GM19328 (cell line): ENCODE measurements at regions not wholly inside any gene's neighbourhood (a gene's known extent, or its start where the extent isn't known, plus 50 kb on each side); places are given as distances from the start of the nearest gene placed in this dataset.
"Not testable (repeated sequence)": the region's sequence is repeated elsewhere in the genome, so short reads cannot be mapped to it uniquely, and the experiment has no call there.

Source experiments
- ATAC-seq: cut with Tn5 transposase; IDR thresholded peaks from one replicate; pipeline ENCODE4 v1.9.1; 2021; ENCODE audit warnings: mild to moderate bottlenecking, moderate library complexity; ENCODE audit not compliant: unreplicated experiment

DNA sequence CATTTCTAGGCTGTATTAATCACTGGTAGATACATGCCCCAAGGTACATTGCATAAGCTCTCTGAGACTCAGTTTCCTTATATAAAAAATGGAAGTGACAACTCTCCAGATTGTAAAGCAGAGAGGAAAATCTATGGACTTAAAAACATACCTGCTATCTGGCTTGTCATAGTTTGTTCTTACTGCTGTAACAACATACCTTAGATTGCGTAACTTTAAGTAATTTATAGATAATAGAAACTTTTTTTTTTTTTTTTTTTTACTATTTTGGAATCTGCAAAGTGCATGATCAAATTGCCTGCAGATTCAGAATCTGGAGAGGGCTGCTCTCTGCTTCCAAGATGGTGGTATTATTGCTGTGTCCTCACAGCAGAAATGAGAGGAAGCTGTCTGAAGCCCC, 827.7 kb upstream of the BRINP3 start:
- no peak for ATAC-seq

DNA sequence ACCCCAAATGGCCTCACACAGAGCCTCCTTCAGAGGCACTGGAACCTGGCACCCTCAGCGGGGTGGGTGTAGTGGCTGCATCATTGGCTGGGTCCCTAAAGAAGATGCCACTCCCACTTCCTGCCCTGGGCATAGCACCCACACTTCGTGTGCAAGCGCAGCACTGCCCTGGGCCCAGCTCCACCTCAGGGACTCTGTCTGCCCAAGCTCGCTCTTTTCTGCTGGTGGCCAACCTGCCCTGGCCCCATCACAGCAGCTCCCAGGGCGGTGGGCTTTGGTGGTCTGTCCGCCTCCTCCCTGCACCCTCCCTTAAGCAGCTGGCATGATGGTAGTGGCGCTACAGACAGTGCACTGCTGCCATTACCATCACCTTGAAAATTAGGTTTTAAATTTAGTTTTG, 829.3 kb upstream of the BRINP3 start:
- ATAC-seq = no peak

DNA sequence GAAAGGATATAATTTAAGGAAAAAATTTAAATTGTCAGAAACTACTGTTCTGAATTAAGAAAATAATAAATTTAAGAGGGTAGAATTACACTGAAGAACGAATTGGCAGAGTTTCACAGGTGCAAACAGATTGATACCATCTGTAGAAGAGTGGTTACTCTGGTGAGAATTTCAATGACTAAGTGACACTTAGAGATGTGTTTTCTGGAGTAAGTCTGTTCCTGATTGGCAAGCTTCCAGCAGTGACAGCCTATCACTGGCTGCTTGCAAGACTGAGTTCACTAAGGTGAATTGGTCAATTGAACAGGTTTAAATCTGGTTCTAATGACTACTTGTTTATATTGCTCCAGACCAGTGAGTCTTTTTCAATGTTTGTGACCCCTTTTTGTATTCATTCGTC, 838.2 kb upstream of the RGS18 start:
- no peak for ATAC-seq

DNA sequence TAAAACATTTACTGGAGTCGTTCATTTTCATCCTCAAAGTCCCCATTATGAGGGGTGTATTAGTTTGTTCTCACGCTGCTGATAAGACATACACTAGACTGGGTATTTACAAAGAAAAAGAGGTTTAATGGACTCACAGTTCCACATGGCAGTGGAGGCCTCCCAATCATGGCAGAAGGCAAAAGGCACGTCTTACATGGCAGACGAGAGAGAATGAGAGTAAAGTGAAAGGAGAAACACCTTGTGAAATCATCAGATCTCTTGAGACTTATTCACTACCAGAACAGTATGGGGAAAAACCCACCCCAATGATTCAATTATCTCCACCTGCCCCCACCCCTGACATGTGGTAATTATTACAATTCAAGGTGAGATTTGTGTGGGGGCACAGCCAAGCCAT, 830.4 kb upstream of the RGS18 start:
- no peak for ATAC-seq

DNA sequence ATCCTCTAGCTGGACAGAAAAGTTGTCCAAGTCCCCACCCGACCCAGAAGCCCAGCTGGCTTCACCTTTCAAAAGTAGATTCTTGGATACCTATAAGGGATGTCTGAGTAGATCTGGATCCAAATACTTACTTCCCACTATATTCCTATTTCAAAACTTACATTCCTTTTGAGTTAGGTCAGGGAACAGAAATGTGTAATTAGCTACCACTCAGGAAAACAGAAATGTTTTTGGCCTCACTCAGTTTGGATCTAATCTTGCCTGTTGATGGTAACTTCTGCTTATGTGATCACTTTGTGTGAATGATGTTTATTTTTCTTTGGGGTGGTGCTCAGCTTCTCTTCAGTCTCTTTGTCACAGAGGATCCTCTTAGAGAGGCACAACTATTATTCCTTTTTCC, 814.4 kb upstream of the RGS18 start:
- ATAC-seq = no peak

DNA sequence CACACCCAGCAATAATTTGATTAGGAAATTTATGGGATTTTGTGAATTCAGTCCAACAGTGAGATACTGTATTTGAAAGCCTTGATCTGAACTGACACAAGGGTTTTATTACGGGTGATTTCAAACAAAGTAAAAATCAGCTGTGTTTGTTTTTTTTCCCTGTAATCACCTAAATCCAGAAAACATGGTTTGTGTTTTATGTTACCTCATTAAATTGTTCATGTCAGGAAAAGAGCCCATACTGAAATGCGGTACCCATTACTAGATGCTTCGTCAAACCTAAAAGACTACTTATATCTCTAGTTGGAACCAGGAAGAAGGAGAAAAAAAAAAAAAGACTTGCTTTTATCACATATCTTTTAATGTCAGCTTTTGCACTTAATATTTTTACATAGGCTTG, 811.9 kb upstream of the RGS18 start:
- ATAC-seq = no peak

DNA sequence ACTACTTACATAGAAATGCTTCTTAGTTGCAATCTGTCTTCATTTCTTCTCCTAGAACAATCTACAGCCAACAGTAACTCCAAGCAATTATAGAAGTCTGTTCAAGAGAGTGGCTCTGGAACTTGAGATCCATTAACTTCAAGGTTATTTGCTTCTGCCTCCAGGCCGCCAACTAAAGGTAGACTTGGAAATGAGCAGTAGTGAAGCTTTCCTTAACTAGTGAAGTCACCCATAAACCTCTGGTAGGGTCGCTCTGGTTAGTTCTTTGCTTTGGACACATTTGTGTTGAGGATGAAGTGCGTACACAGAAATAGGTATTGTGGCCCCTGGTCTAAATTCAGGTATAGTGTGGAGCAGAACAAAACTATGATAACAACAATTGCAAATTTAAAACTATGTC, 809.9 kb upstream of the RGS18 start:
- no peak for ATAC-seq

DNA sequence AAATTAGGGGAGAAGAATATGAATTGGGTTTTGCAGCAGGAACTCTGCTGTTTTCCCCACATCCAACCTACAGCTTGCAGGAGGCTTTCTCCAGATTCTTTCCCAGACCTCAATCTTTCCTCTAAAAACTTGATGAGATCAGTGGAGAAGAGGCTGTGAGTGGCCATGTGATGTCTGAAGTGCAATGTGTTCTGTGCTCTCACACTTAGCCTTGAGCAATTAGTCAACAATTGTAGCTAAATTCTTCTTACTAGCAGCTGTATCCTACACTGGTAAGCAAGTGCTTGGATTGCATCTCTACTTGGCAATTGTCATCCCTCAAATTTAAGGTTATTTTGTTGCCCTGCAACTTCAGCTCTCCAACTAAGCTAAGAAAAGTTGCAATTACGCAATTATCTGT, 807.3 kb upstream of the RGS18 start:
- no peak for ATAC-seq

DNA sequence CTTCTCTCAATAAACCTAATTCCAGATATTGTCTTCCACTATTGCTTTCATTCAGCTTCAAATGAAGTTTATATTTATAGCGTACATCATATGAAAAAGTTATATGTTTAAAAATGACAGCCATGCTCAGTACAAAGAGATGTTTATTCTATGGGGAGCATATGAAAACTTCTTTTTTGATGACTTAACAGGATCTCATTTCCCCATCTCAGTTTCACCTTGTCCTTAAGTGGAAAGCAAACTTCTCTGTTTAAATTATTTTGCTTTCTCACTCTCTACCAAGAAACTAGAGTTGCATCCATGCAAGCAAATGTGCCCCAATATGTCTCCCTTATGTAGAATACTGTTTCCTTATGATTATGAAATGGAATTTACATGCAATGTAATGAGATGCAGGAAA, 799.5 kb upstream of the RGS18 start:
- ATAC-seq = no peak

DNA sequence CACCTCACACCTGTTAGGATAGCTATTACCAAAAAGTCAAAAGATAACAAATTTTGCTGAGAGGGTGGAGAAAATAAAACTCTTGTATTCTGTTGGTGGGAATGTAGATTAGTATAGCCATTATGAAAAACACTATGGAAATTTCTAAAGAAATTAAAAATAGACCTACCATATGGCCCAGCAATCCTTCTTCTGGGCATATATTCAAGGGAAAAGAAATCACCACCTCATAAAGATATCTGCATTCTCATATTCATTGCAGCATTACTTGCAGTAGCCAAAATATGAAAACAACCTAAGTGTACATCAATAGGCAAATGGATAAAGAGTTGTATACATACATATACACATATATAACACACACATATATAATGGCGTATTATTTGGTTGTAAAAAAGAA, 791.6 kb upstream of the RGS18 start:
- ATAC-seq = no peak

DNA sequence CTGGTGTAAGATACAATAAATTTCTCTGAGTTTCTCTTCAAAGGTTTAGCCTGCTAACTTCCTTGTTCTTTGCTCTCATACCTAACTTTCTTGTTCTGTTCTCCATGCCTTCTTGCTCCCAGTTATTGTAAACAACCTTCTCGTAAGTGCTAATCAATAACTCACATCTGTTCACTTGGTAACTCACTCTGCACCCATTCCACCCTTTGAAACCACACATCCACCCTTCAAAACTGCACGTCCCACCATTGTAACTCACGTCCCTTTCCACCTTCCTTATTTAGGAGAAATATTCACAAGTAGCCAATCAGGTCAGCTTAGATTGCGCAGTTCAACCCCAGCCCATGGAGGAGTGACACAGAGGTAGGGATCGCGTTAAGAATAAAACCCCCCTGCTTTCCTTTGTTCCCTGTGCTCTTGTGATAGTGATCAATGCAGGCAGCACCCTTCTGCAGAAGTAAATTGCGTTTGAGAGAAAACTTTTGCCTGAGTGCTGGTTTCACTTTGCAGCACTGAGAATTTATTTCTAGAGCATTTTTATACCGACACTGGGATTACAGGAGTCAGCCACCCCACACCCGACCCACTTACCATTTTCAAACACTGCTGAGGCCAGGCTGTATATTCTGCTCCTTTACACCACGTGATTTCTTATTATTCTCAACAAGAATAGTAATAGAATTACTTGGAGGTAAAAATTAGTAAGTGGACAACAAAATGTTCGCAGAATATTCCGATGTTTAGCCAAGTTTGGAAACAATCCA, 789.2 kb upstream of the RGS18 start:
- ATAC-seq = no peak

DNA sequence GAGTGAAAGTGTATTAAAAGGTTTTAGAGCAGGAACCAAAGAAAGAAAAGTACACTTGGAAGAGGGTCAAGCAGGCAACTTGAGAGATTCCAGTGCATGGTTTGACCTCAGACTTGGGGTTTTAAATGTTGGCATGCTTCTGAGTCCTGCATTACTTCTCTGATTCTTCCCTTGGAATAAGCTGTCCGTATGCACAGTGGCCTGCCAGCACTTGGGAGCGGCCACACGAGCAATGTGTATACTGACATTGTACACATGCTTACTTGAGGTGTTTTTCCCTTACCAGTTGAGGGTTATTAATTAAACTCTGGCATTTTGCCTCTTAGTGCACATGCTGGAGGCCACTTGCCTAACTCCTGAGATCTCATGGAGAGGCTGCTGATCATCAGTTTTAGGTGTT, 786.6 kb upstream of the RGS18 start:
- ATAC-seq = no peak

DNA sequence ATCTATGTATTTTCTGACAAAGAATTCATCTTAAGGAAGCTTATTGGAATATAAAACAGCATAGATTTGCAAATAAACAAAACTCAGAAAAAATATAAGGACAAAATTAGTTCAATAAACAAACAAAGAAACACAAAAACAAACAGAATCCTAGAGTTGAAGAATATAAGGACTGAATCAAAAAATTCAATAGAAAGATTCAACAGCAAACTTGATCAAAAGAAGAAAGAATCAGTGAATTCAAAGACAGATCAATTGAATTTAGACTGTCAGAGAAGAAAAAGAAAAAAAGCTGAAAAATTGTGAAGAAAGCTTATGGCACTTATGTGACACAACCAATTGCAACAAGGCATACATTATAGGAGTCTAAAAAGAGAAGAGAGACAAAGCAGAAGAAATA, 770.0 kb upstream of the RGS18 start:
- no peak for ATAC-seq

DNA sequence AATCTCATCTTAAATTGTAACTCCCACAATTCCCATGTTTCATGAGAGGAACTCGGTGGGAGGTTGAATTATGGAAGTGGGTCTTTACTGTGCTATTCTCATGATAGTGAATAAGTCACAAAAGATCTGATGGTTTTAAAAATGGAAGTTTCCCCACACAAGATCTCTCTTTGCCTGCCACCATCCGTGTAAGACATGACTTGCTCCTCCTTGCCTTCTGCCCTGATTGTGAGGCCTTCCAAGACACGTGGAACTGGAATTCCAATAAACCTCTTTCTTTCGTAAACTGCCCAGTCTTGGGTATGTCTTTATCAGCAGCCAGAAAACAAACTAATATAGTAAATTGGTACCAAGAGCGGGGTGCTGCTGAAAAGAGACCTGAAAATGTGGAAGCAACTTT, 761.6 kb upstream of the RGS18 start:
- no peak for ATAC-seq

DNA sequence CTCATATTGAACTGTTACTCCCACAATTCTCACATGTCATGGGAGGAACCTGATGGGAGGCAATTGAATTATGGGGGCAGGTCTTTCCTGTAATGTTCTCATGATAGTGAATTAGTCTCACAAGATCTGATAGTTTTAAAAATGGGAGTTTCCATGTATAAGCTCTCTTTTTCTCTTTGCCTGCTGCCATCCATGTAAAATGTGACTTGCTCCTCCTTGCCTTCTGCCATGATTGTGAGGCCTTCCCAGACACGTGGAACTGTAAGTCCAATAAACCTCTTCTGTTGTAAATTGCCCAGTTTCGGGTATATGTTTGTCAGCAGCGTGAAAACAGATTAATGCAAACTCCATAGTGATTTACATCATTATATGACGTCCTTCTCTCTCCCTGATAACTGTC, 759.7 kb upstream of the RGS18 start:
- no peak for ATAC-seq

DNA sequence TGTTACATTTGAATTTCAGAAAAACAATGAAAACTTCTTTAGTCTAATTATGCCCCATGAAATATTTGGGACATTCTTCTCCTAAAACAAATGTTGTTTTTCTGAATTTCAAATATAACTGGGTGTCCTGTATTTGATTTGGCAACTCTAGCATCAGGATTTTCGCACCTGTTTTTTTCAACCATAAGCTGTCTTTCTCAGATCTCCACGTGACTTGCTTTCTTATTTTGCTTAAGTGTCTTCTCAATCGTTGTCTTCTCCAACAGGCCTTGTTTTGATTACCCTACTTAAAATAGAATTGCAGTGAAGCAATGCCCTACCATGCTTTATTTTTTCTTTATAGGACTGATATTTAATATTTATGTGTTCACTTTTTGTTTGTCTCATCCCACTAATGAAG, 752.8 kb upstream of the RGS18 start:
- no peak for ATAC-seq

DNA sequence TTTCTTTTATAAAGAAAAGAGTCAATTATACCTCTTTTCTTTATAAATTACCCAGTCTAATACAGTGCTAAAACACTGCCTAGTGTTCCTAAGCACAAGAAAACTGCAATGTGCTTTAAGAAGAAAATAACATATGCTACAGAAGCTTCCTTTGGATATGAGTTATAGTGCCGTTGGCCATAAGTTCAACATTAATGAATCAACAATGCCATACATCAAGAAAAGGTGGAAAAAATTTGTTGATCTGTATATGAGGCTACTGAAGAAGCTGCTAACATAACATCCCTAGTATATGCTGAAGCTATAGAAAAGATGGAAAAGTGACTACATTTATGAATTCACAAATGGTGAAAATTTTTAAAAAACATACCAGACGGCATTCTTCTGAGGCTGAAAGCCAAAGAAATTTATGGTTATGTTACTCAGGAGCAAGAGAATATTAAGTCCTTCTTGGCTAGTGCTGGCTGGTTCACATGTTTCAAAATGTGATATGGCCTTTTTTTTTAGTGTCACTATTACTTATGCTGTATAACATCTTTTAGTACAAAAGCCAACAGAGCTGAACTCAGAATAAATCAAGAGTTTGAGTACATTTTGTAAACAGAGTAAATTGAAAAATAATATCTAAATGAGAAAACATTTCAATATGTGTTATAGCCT, 743.2 kb upstream of the RGS18 start:
- ATAC-seq = no peak

DNA sequence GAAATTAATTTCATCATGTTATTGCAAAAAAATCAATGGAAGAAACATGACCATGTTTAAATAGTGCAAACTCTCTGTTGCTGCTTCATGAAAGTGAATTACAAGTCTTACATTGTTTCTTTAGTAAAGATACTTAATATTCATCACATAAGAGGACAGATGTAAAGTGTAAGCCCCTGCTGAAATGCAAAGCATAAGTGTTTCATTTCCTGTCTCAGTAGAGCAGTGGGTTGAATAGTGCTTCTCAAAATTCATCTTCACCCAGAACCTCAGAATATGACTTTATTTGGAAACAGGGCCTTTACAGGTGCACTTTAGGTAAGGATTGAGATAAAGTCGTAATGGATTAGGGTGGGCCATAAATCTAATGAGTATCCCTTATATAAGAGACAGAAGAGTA, 738.4 kb upstream of the RGS18 start:
- no peak for ATAC-seq

DNA sequence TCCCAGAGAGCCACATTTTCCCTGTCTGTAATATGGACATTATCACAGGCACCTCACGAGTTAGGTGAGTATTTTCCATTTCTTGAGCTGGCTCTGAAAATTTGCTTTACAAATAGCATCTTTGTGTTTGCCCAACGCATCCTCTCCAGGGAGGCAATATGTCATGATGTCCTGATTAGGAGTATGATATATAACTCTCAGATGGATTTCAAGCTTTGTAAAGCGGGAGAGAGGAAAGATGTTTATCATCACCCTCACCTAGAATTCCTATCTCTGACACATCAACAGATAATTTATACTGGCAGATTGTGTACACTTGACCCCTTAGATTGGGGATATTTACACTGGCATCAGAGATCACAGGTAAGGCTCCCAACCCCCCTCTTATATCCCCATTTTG, 730.7 kb upstream of the RGS18 start:
- ATAC-seq = no peak

DNA sequence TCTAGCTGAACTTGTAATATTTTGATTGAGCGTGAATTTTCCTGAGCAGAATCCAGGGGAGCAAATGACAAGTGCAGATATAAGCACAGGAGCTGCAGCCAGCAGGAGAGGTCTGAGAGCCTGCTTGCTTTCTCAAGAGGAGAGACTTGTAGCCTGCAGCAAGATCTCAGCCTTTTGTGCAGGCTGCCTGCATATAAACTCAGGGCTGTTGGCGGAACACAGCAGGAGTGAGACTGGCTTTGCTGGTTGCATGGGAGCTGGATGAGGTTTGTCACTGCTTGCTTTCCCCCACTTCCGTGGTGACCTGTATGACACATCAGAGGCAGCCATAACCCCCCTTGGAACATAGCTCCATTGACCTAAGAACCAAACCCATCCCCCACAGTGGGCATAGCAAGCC, 725.4 kb upstream of the RGS18 start:
- no peak for ATAC-seq

DNA sequence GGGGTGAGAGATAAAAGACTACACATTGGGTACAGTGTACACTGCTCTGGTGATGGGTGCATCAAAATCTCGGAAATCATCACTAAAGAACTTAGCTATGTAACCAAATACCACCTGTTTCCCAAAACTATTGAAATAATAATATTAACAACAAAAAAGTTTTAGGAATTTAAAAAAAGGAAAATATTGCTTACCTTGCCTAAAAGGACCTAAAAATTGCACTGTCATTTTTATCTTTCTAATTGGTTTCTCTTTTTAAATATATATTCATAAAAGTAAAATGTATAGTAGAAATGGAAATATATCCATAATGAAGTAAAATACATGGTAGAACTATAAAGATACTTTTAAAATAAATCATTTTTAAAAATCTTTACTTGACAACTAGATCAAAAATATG, 719.3 kb upstream of the RGS18 start:
- no peak for ATAC-seq

DNA sequence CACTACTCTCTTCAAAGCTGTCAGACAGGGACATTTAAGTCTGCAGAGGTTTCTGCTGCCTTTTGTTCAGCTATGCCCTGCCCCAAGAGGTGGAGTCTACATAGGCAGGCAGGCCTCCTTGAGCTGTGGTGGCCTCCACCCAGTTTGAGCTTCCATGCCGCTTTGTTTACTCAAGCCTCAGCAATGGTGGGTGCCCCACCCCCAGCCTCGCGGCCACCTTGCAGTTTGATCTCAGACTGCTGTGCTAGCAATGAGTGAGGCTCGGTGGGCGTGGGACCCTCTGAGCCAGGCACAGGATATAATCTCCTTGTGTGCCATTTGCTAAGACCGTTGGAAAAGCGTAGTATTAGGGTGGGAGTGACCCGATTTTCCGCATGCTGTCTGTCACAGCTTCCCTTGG, 710.0 kb upstream of the RGS18 start:
- not testable (repeated sequence) for ATAC-seq

DNA sequence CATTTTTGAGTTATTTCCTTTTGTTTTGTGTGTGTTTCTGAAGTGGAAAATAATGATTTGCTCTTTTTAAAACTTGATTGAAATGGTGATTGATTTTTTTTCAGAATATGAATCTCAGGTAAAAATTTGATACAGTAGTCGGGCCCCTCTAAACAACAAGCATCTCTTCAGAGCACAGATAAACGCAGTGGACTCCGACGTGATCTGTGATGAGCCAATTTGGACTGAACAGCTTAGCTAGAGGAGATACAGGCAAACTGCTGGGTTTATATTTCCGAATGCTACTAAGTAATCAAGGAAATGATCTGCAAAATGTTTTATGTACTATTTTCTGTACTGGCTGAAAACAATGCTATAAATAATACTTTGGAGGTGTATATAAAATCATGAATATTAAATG, 705.7 kb upstream of the RGS18 start:
- no peak for ATAC-seq
